ENCODE measurements at regions not wholly inside any gene's neighbourhood (a gene's known extent, or its start where the extent isn't known, plus 50 kb on each side); places are given as distances from the start of the nearest gene placed in this dataset.

DNA sequence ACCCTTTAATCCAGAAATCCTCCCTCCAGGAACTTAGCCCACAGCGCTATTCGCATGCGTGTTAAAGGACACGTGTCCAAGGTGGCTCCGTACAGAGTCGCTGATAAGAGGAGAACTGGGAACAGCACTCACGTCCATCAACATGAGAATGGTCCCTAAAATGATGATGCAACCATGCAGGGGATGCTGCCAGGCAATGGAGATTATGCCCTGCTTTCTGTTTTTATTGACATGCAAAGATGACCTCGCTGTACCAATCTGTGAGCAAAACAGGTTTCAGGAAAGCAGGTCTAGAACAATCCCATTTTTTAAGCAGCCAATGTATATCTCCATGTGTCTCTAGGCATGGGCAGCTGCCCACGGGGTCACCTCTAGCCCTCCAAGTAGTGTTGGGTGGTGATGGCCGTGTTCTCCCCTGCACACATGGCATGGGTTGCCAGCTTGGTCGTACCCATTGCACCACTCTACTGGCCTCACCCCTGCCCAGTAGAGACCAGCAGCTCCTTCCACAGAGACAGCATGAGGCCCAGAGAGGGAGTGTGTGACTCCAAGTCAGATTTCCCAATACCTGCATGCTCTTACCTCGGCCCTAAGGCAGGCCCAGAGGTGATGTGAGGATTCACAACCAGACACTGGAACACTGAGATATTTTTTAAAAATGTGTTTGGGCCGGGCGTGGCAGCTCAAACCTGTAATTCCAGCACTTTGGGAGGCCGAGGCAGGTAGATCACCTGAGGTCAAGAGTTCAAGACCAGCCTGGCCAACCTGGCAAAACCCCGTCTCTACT is 68.3 kb upstream of the LINC01488 start:
- no peak for DNase-seq (ENCODE audit: low read depth, low spot score)

GRCh38 chr11:69413993-69414392 is 67.5 kb upstream of the LINC01488 start:
- DNase-seq (ENCODE audit: low read depth, low spot score) = no peak

- DNase-seq (ENCODE audit: low read depth, low spot score) = no peak
Observed at GRCh38 chr11:69414773-69415187, 66.7 kb upstream of the LINC01488 start.

DNA sequence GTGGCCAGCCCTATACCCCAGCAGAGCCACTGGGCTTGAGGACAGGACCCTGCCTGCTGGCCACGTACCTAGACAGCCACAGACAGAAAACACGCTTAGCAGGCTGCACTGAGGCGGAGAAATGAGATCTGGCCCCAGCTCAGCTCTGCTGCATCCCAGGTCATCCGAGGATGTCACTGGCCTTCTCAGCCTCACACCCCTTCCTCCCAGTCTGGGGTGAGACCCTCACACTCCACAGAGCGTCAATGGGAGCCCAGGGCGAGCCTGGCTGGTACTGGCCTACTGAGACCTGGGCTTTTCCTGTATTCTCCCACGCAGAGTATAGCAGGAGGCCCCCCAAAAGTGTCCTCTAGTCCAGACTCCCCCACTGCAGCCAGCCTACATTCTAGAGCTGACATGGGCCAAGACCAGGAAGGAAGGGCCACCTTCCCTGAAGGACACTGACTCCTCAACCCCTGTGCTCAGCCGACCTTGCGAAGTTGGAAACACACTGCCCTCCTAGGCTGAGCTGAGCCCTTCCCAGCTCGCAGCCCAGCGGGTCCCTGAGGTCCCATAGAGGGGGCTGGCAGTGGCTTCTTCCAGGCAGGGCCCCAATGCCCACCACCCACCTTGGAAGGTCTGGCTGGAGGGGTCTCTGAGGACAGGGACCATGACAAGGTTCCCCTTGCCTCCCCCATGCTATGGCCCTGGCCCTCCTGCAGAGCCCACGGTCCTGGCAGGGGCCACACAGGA is 65.9 kb upstream of the LINC01488 start:
- DNase-seq (ENCODE audit: low read depth, low spot score) = no peak

DNA sequence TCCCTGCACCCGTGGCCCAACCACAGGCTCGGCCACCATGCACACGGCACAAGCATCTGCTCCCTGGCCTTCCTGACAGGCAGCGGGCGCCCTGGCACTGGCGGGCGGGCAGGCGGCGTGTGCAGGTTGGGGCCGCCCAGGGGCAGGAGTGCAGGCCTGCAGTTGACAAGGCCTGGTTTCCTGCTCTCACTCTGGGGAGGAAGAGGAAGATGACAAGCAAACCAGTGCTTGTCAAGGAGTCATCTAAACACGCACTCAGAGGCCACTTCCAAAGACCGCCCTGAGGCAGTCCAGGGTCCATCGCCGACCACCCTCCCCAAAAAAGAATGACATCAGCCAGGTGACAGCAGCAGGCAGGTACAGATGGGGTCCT is 65.3 kb upstream of the LINC01488 start:
- DNase-seq (ENCODE audit: low read depth, low spot score) = no peak

- no peak for DNase-seq (ENCODE audit: low read depth, low spot score)
Observed at GRCh38 chr11:69416762-69417698, 64.4 kb upstream of the LINC01488 start.

- no peak for DNase-seq (ENCODE audit: low read depth, low spot score)
Observed at GRCh38 chr11:69417699-69418085, 63.8 kb upstream of the LINC01488 start.

- DNase-seq (ENCODE audit: low read depth, low spot score) = no peak
Observed at GRCh38 chr11:69418576-69419296, 62.7 kb upstream of the LINC01488 start.

- DNase-seq (ENCODE audit: low read depth, low spot score) = no peak
Observed at GRCh38 chr11:69419662-69420395, 61.6 kb upstream of the LINC01488 start.

GRCh38 chr11:69422645-69423044 is 58.8 kb upstream of the LINC01488 start:
- no peak for DNase-seq (ENCODE audit: low read depth, low spot score)

GRCh38 chr11:69423181-69423580 is 58.3 kb upstream of the LINC01488 start:
- no peak for DNase-seq (ENCODE audit: low read depth, low spot score)

DNA sequence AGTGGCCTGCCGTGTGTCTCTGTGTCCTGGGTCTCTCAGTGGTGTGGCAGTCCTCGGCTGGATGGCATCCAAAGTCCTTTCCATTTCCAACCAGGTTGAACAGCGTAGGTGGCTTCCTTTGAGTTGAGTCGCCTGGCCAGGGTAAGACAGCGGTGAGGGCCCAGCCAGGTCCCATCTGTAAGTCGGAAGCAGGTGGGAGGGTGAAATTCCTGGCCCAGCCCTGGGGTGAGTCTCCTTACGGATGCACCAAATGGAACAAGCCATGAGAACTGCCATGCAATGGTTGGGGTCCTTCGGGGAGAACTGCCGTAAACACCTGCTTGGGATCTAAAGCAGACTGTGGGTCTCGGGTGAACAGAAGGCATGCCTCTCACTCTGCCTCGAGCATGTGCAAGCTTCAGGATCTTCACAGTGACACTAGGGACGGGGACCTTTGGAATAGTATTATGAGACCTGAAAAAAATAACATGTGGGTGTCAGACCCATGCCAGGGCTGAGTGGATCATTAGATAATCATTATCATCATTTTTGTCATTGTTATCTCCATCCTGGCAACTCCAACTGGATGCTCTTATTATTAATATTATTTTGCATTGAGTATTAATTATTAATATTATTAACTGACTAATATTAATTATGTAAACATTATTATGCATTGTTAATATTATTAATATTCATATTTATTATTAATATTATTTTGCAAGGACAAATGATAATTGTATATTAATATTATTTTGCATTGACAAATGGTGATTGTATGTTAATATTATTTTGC is 57.7 kb upstream of the LINC01488 start:
- DNase-seq (ENCODE audit: low read depth, low spot score) = no peak

DNA sequence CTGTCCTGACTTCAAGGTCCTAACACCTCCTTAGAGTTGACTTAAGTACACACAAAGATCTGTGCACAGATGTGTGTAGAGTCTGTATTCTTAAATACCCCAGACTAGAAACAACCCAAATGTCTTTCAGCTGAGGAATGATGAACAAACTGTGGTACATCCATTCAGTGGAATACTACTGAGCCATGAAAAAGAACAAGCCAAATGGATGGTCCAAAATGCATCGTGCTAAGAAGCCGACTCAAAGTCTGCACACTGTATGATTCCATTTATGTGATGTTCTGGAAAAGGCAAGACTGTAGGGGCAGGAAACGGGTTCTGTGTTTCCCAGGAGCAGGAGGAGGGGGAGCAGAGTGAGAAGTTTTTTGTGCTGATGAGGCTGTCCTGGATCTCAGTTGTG is 56.7 kb upstream of the LINC01488 start:
- DNase-seq (ENCODE audit: low read depth, low spot score) = no peak

GRCh38 chr11:69425444-69425843 is 56.0 kb upstream of the LINC01488 start:
- no peak for DNase-seq (ENCODE audit: low read depth, low spot score)

GRCh38 chr11:69425895-69426544 is 55.4 kb upstream of the LINC01488 start:
- no peak for DNase-seq (ENCODE audit: low read depth, low spot score)

- DNase-seq (ENCODE audit: low read depth, low spot score) = no peak
Observed at GRCh38 chr11:69427337-69427736, 54.1 kb upstream of the LINC01488 start.

DNA sequence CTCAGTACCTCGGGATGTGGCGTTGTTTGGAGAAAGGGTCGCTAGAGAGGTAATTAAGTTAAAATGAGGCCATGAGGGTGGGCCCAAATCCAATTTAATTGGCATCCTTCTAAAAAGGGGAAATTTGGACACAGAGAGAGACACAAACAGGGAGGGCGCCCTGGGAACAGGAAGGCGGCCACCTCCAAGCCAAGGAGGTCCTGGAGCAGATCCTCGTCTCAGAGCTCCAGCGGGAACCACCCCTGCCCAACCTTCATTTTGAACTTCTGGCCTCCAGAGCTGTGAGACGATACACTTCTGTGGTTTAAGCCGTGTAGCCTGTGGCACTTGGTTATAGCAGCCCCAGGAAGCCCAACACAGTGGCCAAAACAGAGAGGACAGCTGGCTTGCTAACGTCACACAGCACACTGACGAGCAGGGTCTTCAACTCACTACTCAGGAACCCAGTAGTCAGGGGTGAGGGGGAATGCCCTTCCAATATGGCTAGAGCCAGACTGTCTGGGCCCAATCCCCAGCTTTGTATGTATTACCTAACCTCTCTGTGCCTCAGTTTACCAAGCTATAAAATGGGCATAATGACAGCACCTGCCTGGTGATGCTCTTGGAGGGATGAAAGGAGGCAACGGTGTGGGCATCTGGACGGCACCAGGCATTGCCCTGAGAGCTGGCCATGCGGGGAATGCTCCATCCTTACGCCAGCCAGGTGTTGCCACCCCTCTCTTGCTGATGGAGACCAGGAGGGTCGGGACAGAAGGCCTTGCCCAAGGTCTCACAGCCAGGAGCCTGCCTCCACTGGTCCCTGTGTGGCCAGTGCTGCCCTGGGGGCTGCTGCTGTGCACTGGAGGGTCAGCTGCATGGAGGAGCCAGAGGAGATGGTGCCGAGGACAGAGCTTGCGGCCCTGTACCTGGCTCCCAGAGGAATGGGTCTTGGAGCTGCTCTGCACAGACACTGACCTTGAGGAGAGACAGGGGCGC is 53.3 kb upstream of the LINC01488 start:
- DNase-seq (ENCODE audit: low read depth, low spot score) = no peak
